ENCODE measurements at regions not wholly inside any gene's neighbourhood (a gene's known extent, or its start where the extent isn't known, plus 50 kb on each side); places are given as distances from the start of the nearest gene placed in this dataset.

- TF ChIP-seq CTCF (IDR thresholded peaks at IDR 0.05; ENCODE audit: insufficient read depth, low read length, missing control alignments), result no peak
- CTCF ChIA-PET, result no interaction called here
- no peak overlapping the region for H3K4me3 ChIP-seq (ENCODE audit: low read depth, low read length)
- DNase-seq (ENCODE audit: low read depth, low spot score), result no peak
- POLR2A ChIA-PET, result no interaction called here
Measured at GRCh38 chr17:73733517-73733916, 89.3 kb upstream of the SDK2 start.

- no peak overlapping the region for H3K4me3 ChIP-seq (ENCODE audit: low read depth, low read length)
- TF ChIP-seq CTCF (IDR thresholded peaks at IDR 0.05; ENCODE audit: insufficient read depth, low read length, missing control alignments), result no peak
- DNase-seq (ENCODE audit: low read depth, low spot score), result no peak
- ChIA-PET POLR2A (no interaction called here), CTCF (no interaction called here)
Measured at GRCh38 chr17:73735245-73735644, 91.0 kb upstream of the SDK2 start.

- H3K4me3 ChIP-seq (ENCODE audit: low read depth, low read length), result no peak overlapping the region
- ChIA-PET POLR2A (no interaction called here), CTCF (no interaction called here)
- DNase-seq (ENCODE audit: low read depth, low spot score), result no peak
- TF ChIP-seq CTCF (IDR thresholded peaks at IDR 0.05; ENCODE audit: insufficient read depth, low read length, missing control alignments), result no peak
Measured at GRCh38 chr17:73738751-73739575, 94.7 kb upstream of the SDK2 start.

GRCh38 chr17:73740370-73740769 lies 96.1 kb upstream of the SDK2 start:
- no peak for TF ChIP-seq CTCF (IDR thresholded peaks at IDR 0.05; ENCODE audit: insufficient read depth, low read length, missing control alignments)
- CTCF ChIA-PET, result no interaction called here
- H3K4me3 ChIP-seq (ENCODE audit: low read depth, low read length), result no peak overlapping the region
- no peak for DNase-seq (ENCODE audit: low read depth, low spot score)
- POLR2A ChIA-PET, result no interaction called here

- ChIA-PET POLR2A (no interaction called here), CTCF (no interaction called here)
- H3K4me3 ChIP-seq (ENCODE audit: low read depth, low read length), result no peak overlapping the region
- no peak for TF ChIP-seq CTCF (IDR thresholded peaks at IDR 0.05; ENCODE audit: insufficient read depth, low read length, missing control alignments)
- no peak for DNase-seq (ENCODE audit: low read depth, low spot score)
Measured at GRCh38 chr17:73742948-73743381, 98.7 kb upstream of the SDK2 start.

- no peak overlapping the region for H3K4me3 ChIP-seq (ENCODE audit: low read depth, low read length)
- no peak for TF ChIP-seq CTCF (IDR thresholded peaks at IDR 0.05; ENCODE audit: insufficient read depth, low read length, missing control alignments)
- POLR2A ChIA-PET, result no interaction called here
- CTCF ChIA-PET, result no interaction called here
- DNase-seq (ENCODE audit: low read depth, low spot score), result no peak
Measured at GRCh38 chr17:73743518-73744201, 99.4 kb upstream of the SDK2 start.

Data from AG04449 (cell line).